D721Med (cell line): ENCODE measurements at regions not wholly inside any gene's neighbourhood (a gene's known extent, or its start where the extent isn't known, plus 50 kb on each side); places are given as distances from the start of the nearest gene placed in this dataset.

ENCODE experiments used
- DNase-seq: peaks from one replicate; pipeline ENCODE4 v3.0.0; 2011; ENCODE audit warnings: low spot score; ENCODE audit not compliant: insufficient read length
- FAIRE-seq: peaks from 2 replicates; lab custom pipeline; 2011; peaks lifted over from hg19 to GRCh38; lab: Jason Lieb, UNC
- CTCF ChIP-seq: IDR thresholded peaks from 2 replicates; pipeline ENCODE4 v1.5.1; 2012; ENCODE audit warnings: mild to moderate bottlenecking, control low read depth; ENCODE audit not compliant: insufficient read depth; ENCODE audit errors: missing control alignments

GRCh38 chr4:14392378-14392777 lies 609.9 kb upstream of the CPEB2 start:
- DNase-seq (no peak), FAIRE-seq (no peak)
- TF ChIP-seq CTCF: no peak

- no peak for TF ChIP-seq CTCF
- DNase-seq (no peak), FAIRE-seq (no peak)
Measured at GRCh38 chr4:14396183-14396582, 606.1 kb upstream of the CPEB2 start.

GRCh38 chr4:14399848-14400247 lies 602.4 kb upstream of the CPEB2 start:
- TF ChIP-seq CTCF: no peak
- DNase-seq (no peak), FAIRE-seq (no peak)

GRCh38 chr4:14400307-14400706 lies 602.0 kb upstream of the CPEB2 start:
- no peak for TF ChIP-seq CTCF
- no peak for FAIRE-seq
- DNase-seq: no peak

GRCh38 chr4:14403132-14403531 lies 599.1 kb upstream of the CPEB2 start:
- no peak for FAIRE-seq
- no peak for TF ChIP-seq CTCF
- no peak for DNase-seq

GRCh38 chr4:14404730-14405129 lies 597.6 kb upstream of the CPEB2 start:
- no peak for FAIRE-seq
- DNase-seq: no peak

GRCh38 chr4:14410516-14410915 lies 591.8 kb upstream of the CPEB2 start:
- FAIRE-seq: no peak
- no peak for DNase-seq
- TF ChIP-seq CTCF: no peak

More at GRCh38 chr4:14404730-14405129, 597.6 kb upstream of the CPEB2 start:
- no peak for TF ChIP-seq CTCF
